Adrenal gland (tissue), 9 donors: ENCODE measurements at regions not wholly inside any gene's neighbourhood (a gene's known extent, or its start where the extent isn't known, plus 50 kb on each side); places are given as distances from the start of the nearest gene placed in this dataset.

Experiments used
- DNase-seq, 7 donors: peaks; one replicate each; pipeline ENCODE4 v3.0.0-alpha.2; 2019 to 2020
- H3K27ac ChIP-seq, 5 donors: fragments of 200-600 bp; sonication (generic) in 4 of 5; 1 replicate in 3 of 5; 2 replicates in 2 of 5; pipeline versions ENCODE4 v1.5.1 to v1.8.0; 2016 to 2020; ENCODE audit warnings: mild to moderate bottlenecking in 1 of 5
- H3K27me3 ChIP-seq: fragments of 200-600 bp; 2 replicates; pipeline ENCODE4 v1.8.0; 2021
- H3K36me3 ChIP-seq, 2 donors: fragments of 200-600 bp; replicated peaks in 1 of 2; 1 replicate in 1 of 2; 2 replicates in 1 of 2; pipeline versions ENCODE4 v1.5.1 to v1.8.0; 2018 to 2022
- H3K4me1 ChIP-seq, 2 donors: fragments of 200-600 bp; replicated peaks in 1 of 2; 1 replicate in 1 of 2; 2 replicates in 1 of 2; pipeline versions ENCODE4 v1.5.1 to v1.8.0; 2018 to 2021
- H3K4me3 ChIP-seq, 4 donors: fragments of 200-600 bp; sonication (generic) in 3 of 4; one replicate each; pipeline ENCODE4 v1.5.1; 2016 to 2018
- H3K9me3 ChIP-seq, 3 donors: fragments of 200-600 bp; sonication (generic) in 1 of 3; replicated peaks in 1 of 3; 1 replicate in 2 of 3; 2 replicates in 1 of 3; pipeline versions ENCODE4 v1.5.1 to v1.8.0; 2016 to 2021
- CTCF ChIP-seq, 6 experiments: fragments of 450-650 bp in 4 of 6; fragments of 200-600 bp in 2 of 6; sonication (generic) in 1 of 6; IDR thresholded peaks; 1 replicate in 5 of 6; 2 replicates in 1 of 6; pipeline versions ENCODE4 v1.5.1 to v1.8.0; 2016 to 2021; ENCODE audit warnings: antibody characterized with exemption in 6 of 6, mild to moderate bottlenecking in 2 of 6, moderate library complexity in 1 of 6
- POLR2A ChIP-seq, 2 donors: fragments of 450-650 bp; IDR thresholded peaks; one replicate each; pipeline ENCODE4 v1.6.1; 2017; ENCODE audit warnings: antibody characterized with exemption in 2 of 2, mild to moderate bottlenecking in 2 of 2, moderate library complexity in 1 of 2
- WGBS, 4 donors: extraction: QIAGEN DNeasy Blood & Tissue Kit in 2 of 4; methylation state at CpG; one replicate each; pipeline versions ENCODE4 v1.1.5 to v1.1.7; 2013 to 2017; 5-methylcytosine and 5-hydroxymethylcytosine counted together
- intact Hi-C, 2 donors: fragments of 100-400 bp; cut with DNase I; formaldehyde crosslinking; loops; one replicate each; pipeline versions ENCODE4 v1.14.1 to v1.15.0; 2022 to 2023
- donor health status: healthy with polysubstance abuse.
- donor health status: Bipolar disorder and iron deficiency.
- donor health status: DM: yes; HTN: yes; CAD: no.
- donor health status: DM: no; HTN: no; CAD: no.
- donor health status: DM: no; HTN: no; CAD: no.

- Histone ChIP-seq H3K27ac (no peak overlapping the region), H3K4me3 (no peak overlapping the region), H3K4me1 (no peaks in the 10 kb centered on the region), H3K9me3 (no peaks in the 10 kb centered on the region), H3K27me3 (no peaks in the 10 kb centered on the region), H3K36me3 (no peaks in the 10 kb centered on the region)
- intact Hi-C loops = no loop called here
- DNase-seq = no peak
- no peak for TF ChIP-seq CTCF (IDR thresholded peaks at IDR 0.05)
- TF ChIP-seq POLR2A (IDR thresholded peaks at IDR 0.05) = no peak
- 73 to 86% (median 79%) methylated on average over 3 to 8 of the region's 8 CpGs for WGBS, 4 donors
Measured at GRCh38 chr1:50350868-50351267, 72.4 kb downstream of the DMRTA2 start.

GRCh38 chr1:50350421-50350820, 72.8 kb downstream of the DMRTA2 start:
- Histone ChIP-seq H3K27ac (no peak overlapping the region), H3K36me3 (no peaks in the 10 kb centered on the region), H3K4me1 (no peaks in the 10 kb centered on the region), H3K9me3 (no peaks in the 10 kb centered on the region), H3K27me3 (no peaks in the 10 kb centered on the region), H3K4me3 (no peak overlapping the region)
- intact Hi-C loops = no loop called here
- DNase-seq = no peak
- TF ChIP-seq POLR2A (IDR thresholded peaks at IDR 0.05) (no peak), CTCF (IDR thresholded peaks at IDR 0.05) (no peak)
- 33 to 86% (median 44%) methylated on average over 1 to 5 of the region's 5 CpGs for WGBS, 4 donors

- H3K27me3 ChIP-seq = no peaks in the 10 kb centered on the region
- no peak overlapping the region for H3K4me3 ChIP-seq
- no peaks in the 10 kb centered on the region for H3K36me3 ChIP-seq
- WGBS, 4 donors = 24 to 34% (median 27%) methylated on average over 3 of the region's 3 CpGs
- intact Hi-C loops = no loop called here
- TF ChIP-seq CTCF (IDR thresholded peaks at IDR 0.05) (no peak), POLR2A (IDR thresholded peaks at IDR 0.05) (no peak)
- DNase-seq = no peak
- H3K9me3 ChIP-seq = no peaks in the 10 kb centered on the region
- no peak overlapping the region for H3K27ac ChIP-seq
- H3K4me1 ChIP-seq = no peaks in the 10 kb centered on the region
Measured at GRCh38 chr1:50349242-50349565, 74.0 kb downstream of the DMRTA2 start.

- no peak overlapping the region for H3K27ac ChIP-seq
- no peaks in the 10 kb centered on the region for H3K4me1 ChIP-seq
- no peaks in the 10 kb centered on the region for H3K9me3 ChIP-seq
- no peaks in the 10 kb centered on the region for H3K27me3 ChIP-seq
- H3K4me3 ChIP-seq = no peak overlapping the region
- TF ChIP-seq POLR2A (IDR thresholded peaks at IDR 0.05) (no peak), CTCF (IDR thresholded peaks at IDR 0.05) (peak; percentile 70 to 92 (median 84))
- H3K36me3 ChIP-seq = no peaks in the 10 kb centered on the region
- 0 to 17% (median 13%) methylated on average over 1 to 5 of the region's 5 CpGs for WGBS, 4 donors
- intact Hi-C loops = no loop called here
- DNase-seq = peak; percentile 64 to 83 (median 79)
Measured at GRCh38 chr1:50348449-50349241, 74.6 kb downstream of the DMRTA2 start.
